Osteocyte (in vitro differentiated cells): ENCODE measurements at regions not wholly inside any gene's neighbourhood (a gene's known extent, or its start where the extent isn't known, plus 50 kb on each side); places are given as distances from the start of the nearest gene placed in this dataset.

Experiments used
- DNase-seq: peaks from one replicate; pipeline ENCODE4 v3.0.0; 2021; ENCODE audit warnings: mixed read lengths; ENCODE audit not compliant: unreplicated experiment; ENCODE audit errors: extremely low spot score
- H3K27ac Mint-ChIP-seq: one replicate; pipeline ENCODE4 v1.8.0; 2021; ENCODE audit warnings: mild to moderate bottlenecking, mixed read lengths; ENCODE audit not compliant: unreplicated experiment
- H3K27me3 Mint-ChIP-seq: one replicate; pipeline ENCODE4 v1.8.0; 2021; ENCODE audit warnings: mixed read lengths; ENCODE audit not compliant: unreplicated experiment
- H3K36me3 Mint-ChIP-seq: one replicate; pipeline ENCODE4 v1.8.0; 2021; ENCODE audit warnings: mixed read lengths; ENCODE audit not compliant: unreplicated experiment
- H3K4me1 Mint-ChIP-seq: one replicate; pipeline ENCODE4 v1.8.0; 2021; ENCODE audit warnings: mixed read lengths; ENCODE audit not compliant: unreplicated experiment
- H3K4me3 Mint-ChIP-seq: one replicate; pipeline ENCODE4 v1.8.0; 2021; ENCODE audit warnings: mild to moderate bottlenecking, moderate library complexity, mixed read lengths; ENCODE audit not compliant: unreplicated experiment
- H3K9me3 Mint-ChIP-seq: one replicate; pipeline ENCODE4 v1.8.0; 2021; ENCODE audit warnings: mixed read lengths; ENCODE audit not compliant: unreplicated experiment
- CTCF ChIP-seq: fragments of 200-600 bp; sonication (generic); IDR thresholded peaks from 2 replicates; pipeline ENCODE4 v1.5.0; 2021; ENCODE audit warnings: antibody characterized with exemption, mild to moderate bottlenecking, moderate library complexity

- no peak for TF ChIP-seq CTCF
- Mint-ChIP-seq H3K27me3 (no peaks in the 10 kb centered on the region), H3K4me3 (no peak overlapping the region), H3K36me3 (no peaks in the 10 kb centered on the region), H3K27ac (no peak overlapping the region), H3K4me1 (no peaks in the 10 kb centered on the region), H3K9me3 (peaks cover 12% of the 10 kb centered on the region)
- no peak for DNase-seq
These were observed 295.5 kb downstream of the RMST start for GRCh38 chr12:97758194-97758501.

DNA sequence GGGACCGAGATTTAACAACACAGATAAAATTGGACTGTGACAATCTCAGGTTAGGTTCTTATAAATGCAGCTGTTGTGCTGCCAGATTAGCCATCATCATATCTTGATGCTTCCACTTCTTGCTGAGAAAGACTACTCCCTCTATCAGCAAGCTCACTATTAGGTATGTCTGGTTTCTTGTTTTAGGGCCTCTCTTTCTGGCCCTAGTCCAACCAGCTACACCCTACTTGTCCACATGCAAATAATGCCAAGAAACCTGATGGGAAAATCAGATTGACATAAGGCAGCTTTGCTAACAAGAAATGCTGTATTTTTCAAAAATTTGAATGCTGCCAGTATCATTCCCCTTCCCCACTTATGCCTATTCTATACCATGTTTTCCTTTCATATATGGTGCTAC, 296.0 kb downstream of the RMST start:
- Mint-ChIP-seq H3K9me3 (peaks cover 12% of the 10 kb centered on the region), H3K4me1 (no peaks in the 10 kb centered on the region), H3K36me3 (no peaks in the 10 kb centered on the region), H3K27ac (no peak overlapping the region), H3K27me3 (no peaks in the 10 kb centered on the region), H3K4me3 (no peak overlapping the region)
- no peak for TF ChIP-seq CTCF
- DNase-seq, result no peak

GRCh38 chr12:97760601-97761000, 298.0 kb downstream of the RMST start:
- H3K9me3 Mint-ChIP-seq, result peaks cover 18% of the 10 kb centered on the region
- no peak overlapping the region for H3K27ac Mint-ChIP-seq
- DNase-seq, result no peak
- no peak for TF ChIP-seq CTCF
- H3K4me1 Mint-ChIP-seq, result no peaks in the 10 kb centered on the region
- H3K4me3 Mint-ChIP-seq, result no peak overlapping the region
- no peaks in the 10 kb centered on the region for H3K27me3 Mint-ChIP-seq
- no peaks in the 10 kb centered on the region for H3K36me3 Mint-ChIP-seq

- no peaks in the 10 kb centered on the region for H3K27me3 Mint-ChIP-seq
These were observed 300.5 kb downstream of the RMST start for GRCh38 chr12:97763113-97763512.

GRCh38 chr12:97764700-97765099, 302.1 kb downstream of the RMST start:
- no peak for TF ChIP-seq CTCF
- no peak overlapping the region for H3K27ac Mint-ChIP-seq
- no peak for DNase-seq
- H3K27me3 Mint-ChIP-seq, result no peaks in the 10 kb centered on the region
- no peaks in the 10 kb centered on the region for H3K4me1 Mint-ChIP-seq
- H3K36me3 Mint-ChIP-seq, result no peaks in the 10 kb centered on the region
- peaks cover 26% of the 10 kb centered on the region for H3K9me3 Mint-ChIP-seq
- no peak overlapping the region for H3K4me3 Mint-ChIP-seq

More at GRCh38 chr12:97763113-97763512, 300.5 kb downstream of the RMST start:
- Mint-ChIP-seq H3K36me3 (no peaks in the 10 kb centered on the region), H3K4me1 (no peaks in the 10 kb centered on the region), H3K27ac (no peak overlapping the region), H3K4me3 (no peak overlapping the region), H3K9me3 (peaks cover 23% of the 10 kb centered on the region)
- no peak for DNase-seq
- TF ChIP-seq CTCF, result no peak
